NCI-H774 (cell line): ENCODE measurements at regions not wholly inside any gene's neighbourhood (a gene's known extent, or its start where the extent isn't known, plus 50 kb on each side); places are given as distances from the start of the nearest gene placed in this dataset.
"Not testable (repeated sequence)": the region's sequence is repeated elsewhere in the genome, so short reads cannot be mapped to it uniquely, and the experiment has no call there.

Experiments used
- DNase-seq: peaks from one replicate; lab custom pipeline; 2025; lab: John Stamatoyannopoulos, UW

- no peak for DNase-seq
Measured at GRCh38 chr10:109663122-109663521, 260.2 kb downstream of the XPNPEP1 start.

- DNase-seq, result not testable (repeated sequence)
Measured at GRCh38 chr10:109652612-109653011, 270.7 kb downstream of the XPNPEP1 start.

- DNase-seq, result no peak
Measured at GRCh38 chr10:109650228-109650627, 273.1 kb downstream of the XPNPEP1 start.

- DNase-seq, result no peak
Measured at GRCh38 chr10:109647627-109648026, 275.7 kb downstream of the XPNPEP1 start.

GRCh38 chr10:109633846-109634245 lies 289.5 kb downstream of the XPNPEP1 start:
- no peak for DNase-seq

- not testable (repeated sequence) for DNase-seq
Measured at GRCh38 chr10:109633017-109633416, 290.3 kb downstream of the XPNPEP1 start.

GRCh38 chr10:109624939-109625338 lies 298.4 kb downstream of the XPNPEP1 start:
- DNase-seq, result no peak

GRCh38 chr10:109622566-109622965 lies 300.7 kb downstream of the XPNPEP1 start:
- DNase-seq, result no peak

GRCh38 chr10:109620396-109620795 lies 302.9 kb downstream of the XPNPEP1 start:
- DNase-seq, result no peak

- no peak for DNase-seq
Measured at GRCh38 chr10:109619914-109620313, 303.4 kb downstream of the XPNPEP1 start.

- DNase-seq, result no peak
Measured at GRCh38 chr10:109618748-109619147, 304.6 kb downstream of the XPNPEP1 start.

- DNase-seq, result no peak
Measured at GRCh38 chr10:109618301-109618700, 305.0 kb downstream of the XPNPEP1 start.

GRCh38 chr10:109616359-109616980 lies 306.8 kb downstream of the XPNPEP1 start:
- no peak for DNase-seq

- not testable (repeated sequence) for DNase-seq
Measured at GRCh38 chr10:109595356-109595755, 328.0 kb downstream of the XPNPEP1 start.

GRCh38 chr10:109593682-109594081 lies 329.6 kb downstream of the XPNPEP1 start:
- no peak for DNase-seq

GRCh38 chr10:109592391-109592790 lies 330.9 kb downstream of the XPNPEP1 start:
- no peak for DNase-seq

GRCh38 chr10:109591601-109592000 lies 331.7 kb downstream of the XPNPEP1 start:
- DNase-seq, result no peak

- DNase-seq, result no peak
Measured at GRCh38 chr10:109588259-109588658, 335.1 kb downstream of the XPNPEP1 start.

- peak; percentile 11 for DNase-seq
Measured at GRCh38 chr10:109587366-109587765, 335.9 kb downstream of the XPNPEP1 start.

- no peak for DNase-seq
Measured at GRCh38 chr10:109556399-109556798, 366.9 kb downstream of the XPNPEP1 start.

- not testable (repeated sequence) for DNase-seq
Measured at GRCh38 chr10:109542050-109542603, 381.2 kb downstream of the XPNPEP1 start.

GRCh38 chr10:109534193-109534592 lies 389.1 kb downstream of the XPNPEP1 start:
- no peak for DNase-seq

- no peak for DNase-seq
Measured at GRCh38 chr10:109529258-109529657, 394.1 kb downstream of the XPNPEP1 start.

GRCh38 chr10:109517748-109518147 lies 405.6 kb downstream of the XPNPEP1 start:
- no peak for DNase-seq
